ENCODE measurements at regions not wholly inside any gene's neighbourhood (a gene's known extent, or its start where the extent isn't known, plus 50 kb on each side); places are given as distances from the start of the nearest gene placed in this dataset.
"Not testable (repeated sequence)": the region's sequence is repeated elsewhere in the genome, so short reads cannot be mapped to it uniquely, and the experiment has no call there.

DNA sequence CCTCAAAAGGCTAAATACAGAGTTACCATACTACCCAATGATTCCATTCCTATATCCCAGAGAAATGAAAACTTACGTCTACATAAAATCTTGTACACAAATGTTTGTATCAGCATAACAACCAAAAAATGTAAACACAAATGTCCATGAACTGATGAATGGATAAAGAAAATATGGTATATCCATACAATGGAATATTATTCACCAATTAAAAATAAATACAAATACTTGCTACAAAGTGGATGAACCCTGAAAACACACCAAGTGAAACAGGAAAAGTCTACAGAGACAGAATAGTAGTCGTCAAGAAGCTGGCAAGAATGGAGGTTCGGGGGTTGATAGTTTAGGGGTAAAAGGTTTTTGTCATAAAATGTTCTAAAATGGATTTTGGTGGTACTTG lies 54.0 kb upstream of the ANKRD28 start:
- DNase-seq = no peak

DNA sequence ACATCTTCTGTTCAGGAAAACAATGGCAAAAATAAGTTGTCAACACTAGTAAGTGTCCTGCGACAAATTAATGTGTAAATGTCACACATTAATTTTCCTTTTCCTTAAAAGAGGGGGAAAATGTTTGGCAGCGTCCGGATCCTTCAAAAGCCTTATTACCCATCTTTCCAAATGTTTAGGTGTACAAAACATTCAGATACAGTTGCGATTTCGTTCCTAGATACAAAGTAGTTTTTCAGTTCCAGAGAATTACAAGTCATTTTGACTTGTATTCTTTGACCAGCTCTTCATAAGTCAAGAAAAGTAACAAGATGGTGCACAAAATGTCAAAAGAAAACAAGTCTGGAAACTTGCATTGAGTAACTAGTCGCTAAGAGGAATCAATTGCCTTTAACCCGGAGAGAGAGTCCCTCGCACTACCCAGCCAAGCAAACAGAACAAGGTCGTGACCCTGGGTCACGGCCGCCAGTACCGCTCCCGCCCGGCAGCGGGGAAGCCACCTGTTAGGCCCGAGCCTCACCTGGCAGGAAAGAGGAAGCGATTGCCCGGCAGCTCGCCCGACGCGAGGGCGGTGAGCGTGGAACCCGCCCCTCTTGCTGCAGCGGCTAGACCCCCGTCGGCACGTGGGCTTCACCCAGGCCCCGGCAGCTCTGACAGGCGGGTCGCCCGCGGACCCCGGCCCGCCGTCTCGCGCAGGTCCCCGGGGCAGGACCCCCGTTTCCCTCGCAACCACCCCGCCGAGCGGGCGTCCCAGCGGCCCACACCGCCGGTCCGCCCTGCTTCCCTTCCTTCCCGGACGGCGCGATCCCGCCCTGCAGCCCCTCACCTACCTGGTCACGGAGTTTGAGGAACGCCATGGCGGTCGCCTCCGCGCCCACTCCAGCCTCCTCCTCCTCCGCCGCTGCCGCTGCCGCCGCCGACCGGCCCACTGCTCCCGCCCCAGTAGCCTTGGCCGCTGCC lies 61.0 kb upstream of the ANKRD28 start:
- DNase-seq = peak; percentile 81

DNA sequence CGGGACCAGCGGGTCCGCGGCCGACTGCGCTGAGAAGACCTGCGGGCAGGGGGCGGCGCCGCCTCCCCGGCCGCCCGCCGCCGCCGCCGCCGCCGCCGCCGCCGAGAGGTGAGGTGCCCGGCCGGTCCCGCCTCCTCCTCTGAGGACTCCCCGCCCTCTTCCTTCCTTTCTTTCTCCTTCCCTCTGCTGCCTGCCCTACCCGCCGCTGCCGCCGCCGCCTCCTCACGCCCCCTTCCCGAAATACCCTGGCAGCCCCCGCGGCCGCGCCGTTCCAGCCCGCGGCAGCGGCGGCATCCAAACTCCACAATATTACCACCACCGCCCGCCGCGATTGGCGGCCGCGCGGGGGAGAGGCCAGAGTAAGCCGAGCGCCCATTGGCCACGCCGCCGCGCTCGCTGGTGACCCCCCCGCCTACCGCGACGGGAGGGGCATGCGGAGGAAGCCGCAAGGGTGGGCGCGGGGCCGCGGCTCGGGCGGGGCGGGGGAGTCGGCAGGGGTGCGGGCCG lies 61.8 kb upstream of the ANKRD28 start:
- DNase-seq = peak; percentile 88

DNA sequence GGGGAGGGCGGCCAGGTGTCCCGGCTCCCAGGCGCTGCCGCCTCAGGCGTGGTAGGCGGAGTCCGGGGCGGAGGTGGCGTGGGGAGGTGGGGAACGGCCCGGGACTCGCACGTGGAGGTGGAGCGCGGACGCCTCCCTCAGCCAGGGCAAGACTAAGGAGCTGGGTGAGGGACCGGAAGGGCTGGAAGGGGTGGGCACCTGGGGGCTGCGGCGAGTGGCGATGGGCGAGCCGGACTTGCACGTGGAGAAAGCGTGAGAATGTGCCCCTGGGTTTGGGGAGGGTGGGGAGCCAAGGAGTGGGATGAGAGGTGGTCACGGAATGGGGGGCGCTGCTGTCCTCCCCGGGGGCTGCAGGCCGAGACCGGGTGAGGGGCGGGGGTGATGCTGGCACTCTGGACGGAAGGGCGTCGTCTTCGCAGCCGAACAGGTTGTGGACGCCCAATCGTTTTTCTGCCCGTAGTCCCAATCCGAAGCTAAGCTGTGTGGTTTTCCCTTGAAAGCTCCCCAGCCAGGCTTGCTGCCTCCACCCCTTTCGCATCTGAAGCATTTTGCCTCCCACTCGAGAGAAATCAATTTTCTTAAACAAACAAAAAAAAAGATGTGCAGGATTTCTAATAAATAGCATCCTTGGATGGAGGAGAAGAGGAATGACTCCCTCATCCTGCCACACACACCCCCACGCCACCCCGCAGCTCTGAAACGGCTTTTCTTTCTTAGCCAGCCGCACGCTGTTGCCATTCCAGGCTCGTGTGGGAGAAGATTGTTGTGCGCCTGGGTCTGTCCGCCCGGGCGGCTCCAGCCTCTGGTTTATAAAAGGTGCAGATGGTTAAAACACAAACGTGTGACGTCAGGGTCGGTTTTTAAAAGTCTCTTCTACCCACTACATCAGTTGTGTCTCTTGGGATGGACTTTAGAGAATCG lies 62.5 kb upstream of the ANKRD28 start:
- peak; percentile 79 for DNase-seq

DNA sequence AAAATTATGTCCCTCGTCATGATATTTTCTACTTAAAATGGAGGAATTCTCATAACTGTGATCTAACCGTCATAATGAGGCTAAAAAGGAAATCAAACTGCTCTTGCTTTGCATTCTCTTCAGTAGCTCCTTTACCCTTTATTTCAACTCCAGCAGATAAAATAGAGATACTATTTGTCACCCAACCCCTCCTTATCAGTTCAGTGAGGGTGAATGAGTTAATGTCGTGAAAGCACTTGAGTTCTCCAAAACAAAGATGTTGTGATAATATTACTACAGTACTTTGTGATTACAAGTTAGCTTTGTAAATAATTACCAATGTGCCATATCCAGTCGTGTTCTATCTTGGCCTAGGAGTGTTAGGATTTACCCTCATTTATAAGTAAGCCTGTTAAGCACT lies 63.4 kb upstream of the ANKRD28 start:
- no peak for DNase-seq

DNA sequence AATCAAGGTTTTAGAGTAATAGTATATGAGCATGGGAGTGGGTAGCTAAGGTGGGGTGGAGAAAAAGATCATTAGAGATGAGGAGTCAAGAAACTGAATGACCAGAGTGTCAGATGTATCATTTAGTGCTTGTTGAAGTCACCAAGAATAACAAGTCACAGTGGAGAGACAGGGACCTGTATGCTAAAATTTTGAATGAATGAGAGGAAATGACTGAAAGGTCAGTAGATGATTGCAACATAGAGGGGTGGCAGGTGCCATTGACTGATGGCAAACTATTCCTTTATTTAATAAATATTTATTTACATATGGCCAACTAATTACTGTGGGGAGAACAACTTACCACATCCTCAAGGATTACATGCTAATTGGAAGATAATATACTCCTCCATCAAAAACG lies 75.0 kb upstream of the ANKRD28 start:
- no peak for DNase-seq

DNA sequence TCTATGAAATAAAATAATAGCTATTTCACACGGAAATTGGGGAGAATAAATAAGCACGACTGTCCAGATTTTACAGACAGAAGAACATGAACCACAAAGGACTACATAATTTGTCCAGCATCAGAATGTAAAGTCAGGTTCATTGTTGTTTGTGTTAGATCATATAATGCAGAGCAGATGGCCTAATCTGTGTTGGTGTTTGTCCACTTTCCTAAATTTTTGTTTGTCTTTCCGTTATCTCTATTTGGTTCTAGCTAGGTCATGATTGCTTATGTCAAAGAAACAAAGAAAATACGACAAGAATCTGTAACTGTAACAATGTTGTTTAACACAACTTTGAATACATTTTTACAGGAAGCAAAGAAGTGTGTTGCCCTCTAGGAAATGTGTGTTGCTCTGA lies 75.6 kb upstream of the ANKRD28 start:
- no peak for DNase-seq

DNA sequence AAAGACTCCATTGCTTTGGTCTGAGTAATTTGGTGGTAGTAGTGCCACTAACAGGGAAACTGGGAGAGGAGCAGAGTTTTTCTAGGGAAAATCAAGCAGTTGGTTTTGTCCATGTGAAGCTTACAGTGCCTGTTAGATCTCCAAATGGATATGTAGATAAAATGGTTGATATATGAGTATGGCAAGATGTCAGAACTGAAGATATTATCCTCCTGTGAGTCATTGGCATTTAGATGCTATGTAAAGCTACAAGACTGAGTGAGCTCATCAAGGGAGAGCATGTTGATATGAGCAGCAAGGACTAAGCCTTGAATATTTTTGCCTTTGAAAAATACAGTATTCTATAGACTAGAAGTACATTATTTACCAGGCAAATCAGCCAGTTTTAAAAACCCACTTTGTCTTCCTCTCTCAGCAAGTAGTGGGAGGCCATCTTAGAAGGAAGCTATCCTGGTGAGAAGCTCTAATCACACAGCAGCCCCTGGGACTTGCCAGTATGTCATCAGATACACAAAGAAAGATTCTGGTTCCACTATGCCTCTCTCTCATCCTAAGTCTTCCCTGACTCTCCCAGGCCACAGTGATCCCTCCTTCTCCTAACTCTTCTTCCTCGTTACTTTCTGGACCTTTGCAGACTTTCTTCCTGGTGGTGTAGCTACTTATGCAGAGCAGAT lies 77.4 kb upstream of the ANKRD28 start:
- DNase-seq = no peak

DNA sequence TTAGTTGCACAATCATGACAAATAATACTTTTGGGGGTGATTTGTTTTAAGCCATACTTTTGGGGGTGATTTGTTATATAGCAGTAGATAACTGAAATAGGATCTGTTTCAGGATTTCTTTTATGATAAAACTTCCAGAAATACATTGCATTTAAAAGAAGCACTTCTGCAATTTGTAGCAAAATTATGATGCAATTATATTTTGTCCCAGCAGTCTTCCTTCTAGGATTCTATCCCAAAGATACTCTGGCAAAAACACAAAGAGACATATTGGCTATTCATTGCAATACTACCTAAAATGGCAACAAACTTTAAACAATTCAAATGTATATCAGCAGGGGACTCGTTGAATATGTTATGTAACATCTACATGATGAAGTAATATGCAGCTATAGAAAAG lies 78.9 kb upstream of the ANKRD28 start:
- no peak for DNase-seq

DNA sequence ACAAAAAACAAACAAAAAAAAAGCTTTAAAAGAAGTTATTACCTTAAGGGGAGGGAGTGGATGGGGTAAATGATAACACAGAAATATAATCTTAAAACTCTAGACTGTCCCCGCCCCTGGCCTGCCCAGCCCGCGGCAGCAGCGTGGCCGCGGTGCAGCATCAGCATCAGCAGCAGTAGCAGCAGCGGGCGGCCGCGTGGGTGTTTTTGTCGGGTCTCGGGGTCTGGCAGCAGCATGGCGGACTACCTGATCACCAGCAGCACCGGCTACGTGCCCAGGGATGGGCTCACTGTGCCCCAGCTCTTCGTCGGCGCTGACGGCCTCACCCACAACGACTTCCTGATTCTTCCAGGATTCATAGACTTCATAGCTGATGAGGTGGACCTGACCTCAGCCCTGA lies 80.0 kb upstream of the ANKRD28 start:
- no peak for DNase-seq

DNA sequence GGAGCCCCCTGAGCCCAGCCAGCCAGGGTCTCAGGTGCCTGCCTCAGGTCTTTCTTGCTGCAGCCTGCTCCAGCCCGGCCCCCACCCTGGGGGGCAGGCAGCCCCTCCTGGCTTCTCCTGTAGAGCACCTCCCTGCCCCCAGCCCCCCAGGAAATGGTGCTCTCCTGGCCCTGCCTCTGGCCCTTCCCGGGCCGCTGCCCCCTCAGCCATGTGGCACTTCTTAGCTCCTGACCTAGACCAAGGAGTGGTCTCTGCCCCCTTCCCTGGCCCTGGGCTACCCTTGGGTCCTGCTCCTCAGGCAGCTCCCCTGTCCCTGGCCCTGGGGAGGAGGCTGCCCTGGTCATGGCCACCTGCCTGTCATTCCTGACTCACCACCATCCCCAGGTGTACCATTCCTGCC lies 82.0 kb upstream of the ANKRD28 start:
- DNase-seq = not testable (repeated sequence)

DNA sequence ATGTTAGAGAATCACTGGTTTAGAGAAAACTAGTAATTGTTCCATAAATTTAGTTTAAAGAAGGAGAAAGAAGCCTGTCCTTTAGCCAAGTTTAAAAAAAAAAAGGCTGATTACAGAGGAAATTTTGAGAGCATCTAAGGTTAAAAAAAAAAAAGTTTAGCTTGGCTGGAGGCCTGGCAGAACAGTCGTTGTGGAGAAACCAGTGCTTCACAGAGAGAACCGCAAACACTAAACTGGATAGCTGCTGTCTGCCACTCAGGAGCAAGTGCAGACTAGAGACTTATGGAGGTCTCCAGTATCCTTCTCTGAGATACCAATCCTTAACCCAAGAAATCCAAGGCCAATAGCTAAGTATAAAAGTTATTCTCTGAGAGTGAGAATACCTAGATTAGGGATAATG lies 84.8 kb upstream of the ANKRD28 start:
- DNase-seq = no peak

DNA sequence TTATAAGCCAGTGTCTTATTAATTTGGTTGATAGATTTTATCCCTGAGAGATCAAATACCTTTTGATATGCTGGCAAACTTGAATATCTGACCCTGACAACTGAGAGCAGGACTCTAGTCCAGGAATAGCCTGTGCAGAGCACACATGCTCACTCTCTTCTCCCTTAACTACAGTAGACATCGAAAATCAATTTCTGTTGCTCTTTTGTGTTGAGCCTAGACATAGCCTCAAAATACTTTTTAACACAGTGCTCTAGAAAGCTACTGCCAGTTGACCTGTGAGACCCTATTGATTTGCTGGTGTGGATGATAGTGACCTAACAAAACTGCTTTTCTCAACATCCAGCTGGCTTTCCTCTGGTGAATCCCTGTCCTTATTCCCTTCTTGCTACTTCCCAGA lies 86.4 kb upstream of the ANKRD28 start:
- no peak for DNase-seq

DNA sequence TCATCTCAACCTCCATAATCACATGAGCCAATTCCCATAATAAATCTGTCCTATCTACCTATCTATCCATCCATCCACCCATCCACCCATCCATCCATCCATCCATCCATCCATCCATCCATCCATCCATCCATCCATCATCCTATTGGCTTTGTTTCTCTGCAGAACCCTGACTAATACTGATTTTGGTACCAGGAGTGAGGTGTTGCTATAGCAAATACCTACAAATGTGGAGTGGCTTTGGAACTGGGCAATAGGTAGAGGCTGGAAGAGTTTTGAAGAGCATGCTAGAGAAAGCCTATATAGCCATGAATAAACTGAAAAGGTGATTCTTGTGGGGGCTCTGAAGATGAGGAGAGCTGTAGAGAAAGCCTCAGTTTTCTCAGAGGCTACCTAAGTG lies 88.7 kb upstream of the ANKRD28 start:
- DNase-seq = no peak

DNA sequence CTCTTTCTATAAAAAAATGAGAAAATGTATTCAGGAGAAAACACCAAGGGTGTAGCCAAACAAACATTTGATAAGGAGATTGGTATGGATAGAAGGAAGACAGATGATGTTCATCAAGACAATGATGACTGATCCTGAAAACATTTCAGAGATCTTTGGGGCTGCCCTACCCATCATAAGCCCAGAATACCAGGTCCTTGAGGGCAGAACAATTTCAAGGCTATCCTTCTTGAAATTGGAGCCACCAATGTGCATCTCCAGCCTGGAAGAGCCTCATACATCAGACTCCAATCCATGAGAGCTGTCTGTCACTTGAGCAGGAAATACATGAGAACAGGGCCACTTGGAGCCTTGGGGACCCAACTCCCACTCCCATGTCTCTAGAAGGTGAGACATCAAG lies 89.5 kb upstream of the ANKRD28 start:
- no peak for DNase-seq

DNA sequence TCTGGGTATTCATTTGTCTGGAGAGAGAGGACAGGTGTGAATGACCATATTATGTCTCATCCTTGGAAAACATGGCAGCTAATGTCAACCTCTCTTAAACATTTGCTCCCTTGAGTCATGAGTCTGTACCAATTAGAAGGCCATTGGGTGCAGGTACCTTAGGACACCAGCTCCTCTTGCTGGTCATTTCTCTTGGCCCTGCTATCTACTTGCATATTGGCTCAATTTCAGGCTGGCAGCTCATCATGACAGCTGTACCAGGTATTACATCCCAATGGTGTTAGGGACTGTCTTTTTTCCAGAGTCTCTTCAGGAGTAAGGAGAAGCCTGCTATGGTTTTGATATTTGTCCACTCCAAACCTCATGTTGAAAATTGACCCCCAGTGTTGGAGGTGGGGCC lies 92.2 kb upstream of the ANKRD28 start:
- DNase-seq = no peak

DNA sequence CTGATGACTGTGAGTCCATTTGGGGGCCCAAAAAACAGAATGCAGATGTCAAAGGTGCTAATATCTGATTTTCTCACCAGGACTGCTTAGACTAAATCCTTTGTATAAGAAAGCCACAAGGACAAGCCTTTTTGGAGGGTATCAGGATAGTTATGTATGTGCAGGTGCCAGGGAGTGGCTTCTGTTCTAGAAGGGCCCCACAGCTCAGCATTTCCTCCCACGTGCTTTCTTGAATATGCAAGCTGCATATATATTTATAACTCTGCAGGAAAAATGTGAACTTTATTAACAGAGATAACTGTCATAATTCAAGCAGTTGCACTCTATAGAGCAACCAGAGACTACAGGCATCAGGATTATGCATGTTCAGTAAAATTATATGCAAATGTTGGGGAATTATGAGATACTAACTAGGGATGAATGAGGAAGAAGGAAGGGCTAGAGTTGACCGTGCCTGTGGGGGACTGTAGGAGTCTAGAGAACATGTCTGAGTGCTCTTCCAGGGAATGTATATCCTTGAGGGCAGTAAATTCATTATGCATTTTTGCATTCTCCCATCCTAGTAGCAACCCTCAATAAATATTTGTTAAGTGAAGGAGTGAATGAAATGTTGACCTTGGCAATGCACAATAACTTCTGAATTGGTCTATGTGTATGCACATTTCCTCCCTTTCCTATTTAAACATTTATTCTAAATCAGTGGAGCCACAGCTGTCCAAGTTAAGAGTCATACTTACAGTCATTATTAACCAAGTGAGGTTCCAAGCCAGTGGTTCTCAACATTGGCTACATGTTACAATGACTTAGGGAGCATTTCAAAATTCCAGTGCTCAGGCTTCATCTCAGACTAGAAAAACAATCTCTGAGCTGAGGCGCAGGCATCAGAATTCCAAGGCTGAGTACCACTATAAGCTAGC lies 94.8 kb upstream of the ANKRD28 start:
- no peak for DNase-seq

DNA sequence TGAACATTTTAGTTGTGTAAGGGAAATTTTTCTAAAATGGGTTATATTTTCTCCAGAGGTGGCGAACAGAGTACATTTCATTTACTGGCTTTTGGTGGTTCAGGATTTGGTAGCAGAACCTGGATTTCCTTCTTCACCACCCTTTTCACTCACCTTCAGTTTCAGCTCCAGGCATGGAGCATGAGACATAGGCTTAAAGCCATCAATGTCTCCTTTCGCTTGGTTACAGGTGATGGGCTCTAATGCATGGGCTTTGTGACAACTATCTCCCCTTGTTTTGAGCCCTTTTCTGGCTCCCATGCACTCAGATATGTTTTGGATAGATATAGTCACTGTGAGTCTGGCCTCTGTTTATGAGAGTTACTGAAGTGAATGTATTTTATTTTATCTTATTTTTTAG lies 96.6 kb upstream of the ANKRD28 start:
- no peak for DNase-seq

DNA sequence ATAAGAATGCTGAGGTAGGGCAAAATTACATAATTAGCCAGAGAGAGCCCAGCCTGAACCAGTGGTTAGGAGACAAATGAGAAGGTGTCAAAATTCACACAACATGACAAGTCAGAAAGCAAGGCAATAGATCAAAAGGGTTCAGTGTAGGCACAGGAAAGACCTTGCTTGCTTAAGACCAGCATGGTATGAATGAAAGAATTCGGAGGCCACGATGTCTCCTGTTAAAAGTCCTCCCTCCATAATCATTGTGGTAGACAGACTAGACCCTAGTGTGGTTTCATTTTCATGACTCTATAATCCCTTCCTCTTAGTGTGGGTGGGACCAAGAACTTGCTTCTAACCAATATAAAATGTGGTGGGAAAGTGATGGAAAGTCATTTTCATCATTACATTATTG lies 98.7 kb upstream of the ANKRD28 start:
- DNase-seq = no peak

DNA sequence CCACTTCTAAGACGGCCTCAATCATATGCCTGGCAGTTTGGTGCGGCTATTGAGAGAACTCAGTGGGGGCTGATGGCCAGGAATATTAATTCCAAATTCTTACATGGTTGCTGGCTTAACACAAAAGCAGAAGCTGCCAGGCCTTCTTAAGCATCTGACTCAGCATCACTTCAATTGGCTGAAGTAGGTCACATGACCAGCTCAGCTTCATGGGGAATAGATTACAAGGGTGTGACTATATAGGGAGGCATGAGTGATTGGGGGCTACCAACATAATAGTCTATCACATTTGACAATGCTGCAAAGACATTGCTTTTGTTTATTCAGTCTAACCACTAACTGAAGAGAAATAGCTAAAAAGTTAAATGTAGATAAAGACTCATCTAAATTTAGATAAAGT lies 101.6 kb upstream of the ANKRD28 start:
- DNase-seq = no peak

DNA sequence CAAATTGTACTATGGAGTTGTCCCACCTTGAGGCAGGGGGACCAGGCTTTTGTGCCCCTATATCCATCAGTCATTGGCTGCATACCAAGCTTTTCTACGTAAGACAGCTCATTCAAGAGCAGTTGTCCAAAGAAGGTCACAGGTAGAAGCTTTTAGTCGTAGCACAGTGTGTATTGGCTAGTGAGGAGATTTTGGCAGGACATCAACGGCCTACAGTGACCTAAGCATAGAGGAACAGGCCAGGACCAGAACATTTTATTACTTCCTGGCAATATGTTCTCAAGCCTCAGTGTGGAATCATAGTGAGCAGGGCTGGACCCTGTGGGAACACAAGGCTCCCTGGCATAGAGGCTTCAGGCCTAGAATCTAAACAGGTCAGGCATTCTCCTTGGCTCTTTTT lies 105.4 kb upstream of the ANKRD28 start:
- no peak for DNase-seq

Data from activated CD8-positive, alpha-beta memory T cell treated with anti-CD3 and anti-CD28 coated beads, Interleukin-2, amount 50 U/mL, for 48 hours (primary cell).